Keratinocyte (primary cell): ENCODE measurements at regions not wholly inside any gene's neighbourhood (a gene's known extent, or its start where the extent isn't known, plus 50 kb on each side); places are given as distances from the start of the nearest gene placed in this dataset.

Experiments used
- DNase-seq: peaks from one replicate; pipeline ENCODE4 v3.0.0-alpha.2; 2011; ENCODE audit warnings: low read depth, missing footprints, low spot score
- FAIRE-seq: peaks from 2 replicates; lab custom pipeline; 2011; peaks lifted over from hg19 to GRCh38; lab: Jason Lieb, UNC
- H2AFZ ChIP-seq: 2 replicates; pipeline ENCODE4 v1.6.0; 2012; ENCODE audit warnings: low read length, control low read depth, inconsistent platforms; ENCODE audit not compliant: control insufficient read depth
- H3K27ac ChIP-seq: 2 replicates; pipeline ENCODE4 v1.5.1; 2011; ENCODE audit warnings: low read length; ENCODE audit not compliant: control insufficient read depth, insufficient read depth
- H3K27me3 ChIP-seq: 3 replicates; pipeline ENCODE4 v1.6.0; 2011; ENCODE audit warnings: low read length; ENCODE audit not compliant: control insufficient read depth, insufficient read depth; ENCODE audit errors: extremely low read depth
- H3K36me3 ChIP-seq, 2 experiments: 2 replicates in 1 of 2; 3 replicates in 1 of 2; pipeline ENCODE4 v1.5.1; 2011; ENCODE audit warnings: low read length in 2 of 2, mild to moderate bottlenecking in 1 of 2; ENCODE audit not compliant: control insufficient read depth in 2 of 2, insufficient read depth in 2 of 2; ENCODE audit errors: extremely low read depth in 1 of 2
- H3K4me1 ChIP-seq: 3 replicates; pipeline ENCODE4 v1.5.1; 2011; ENCODE audit warnings: low read length; ENCODE audit not compliant: control insufficient read depth, insufficient read depth; ENCODE audit errors: extremely low read depth
- H3K4me2 ChIP-seq: 3 replicates; pipeline ENCODE4 v1.6.0; 2011; ENCODE audit warnings: low read depth, low read length; ENCODE audit not compliant: control insufficient read depth, insufficient read depth; ENCODE audit errors: extremely low read depth
- H3K4me3 ChIP-seq, 3 experiments: fragments of 200-600 bp in 1 of 3; sonication (generic) in 1 of 3; 2 replicates in 2 of 3; 3 replicates in 1 of 3; pipeline ENCODE4 v1.5.1; 2011 to 2016; ENCODE audit warnings: low read length in 3 of 3, mild to moderate bottlenecking in 3 of 3, control low read depth in 2 of 3, inconsistent platforms in 1 of 3, low read depth in 1 of 3, mixed read lengths in 1 of 3, mixed run types in 1 of 3, moderate library complexity in 1 of 3; ENCODE audit not compliant: control insufficient read depth in 2 of 3, insufficient read depth in 2 of 3; ENCODE audit errors: extremely low read depth in 1 of 3
- H3K79me2 ChIP-seq: 2 replicates; pipeline ENCODE4 v1.6.0; 2012; ENCODE audit warnings: low read length; ENCODE audit not compliant: control insufficient read depth, insufficient read depth
- H3K9ac ChIP-seq: 3 replicates; pipeline ENCODE4 v1.6.0; 2011; ENCODE audit warnings: low read length; ENCODE audit not compliant: control insufficient read depth, insufficient read depth; ENCODE audit errors: extremely low read depth
- H3K9me1 ChIP-seq: 3 replicates; pipeline ENCODE4 v1.6.0; 2011; ENCODE audit warnings: low read length; ENCODE audit not compliant: control insufficient read depth, insufficient read depth; ENCODE audit errors: extremely low read depth
- H3K9me3 ChIP-seq: 2 replicates; pipeline ENCODE4 v1.5.1; 2012; ENCODE audit warnings: low read depth, low read length; ENCODE audit not compliant: control insufficient read depth
- H4K20me1 ChIP-seq: 3 replicates; pipeline ENCODE4 v1.6.0; 2011; ENCODE audit warnings: low read length; ENCODE audit not compliant: control insufficient read depth, insufficient read depth; ENCODE audit errors: extremely low read depth
- EZH2 ChIP-seq: IDR thresholded peaks from one replicate; pipeline ENCODE4 v1.6.1; 2012; ENCODE audit warnings: inconsistent platforms, mild to moderate bottlenecking, low read length, moderate library complexity
- dilution Hi-C: fragments of 300-500 bp; cut with MboI; formaldehyde crosslinking; loops from one replicate; pipeline ENCODE4 v1.7.0; 2020; ENCODE audit warnings: low sequenced_read_pairs; ENCODE audit not compliant: extremely low pct_ligation_motif_present
- TF ChIP-seq, protein P1 (sequence below), 3 experiments: IDR thresholded peaks in 1 of 3; conservative IDR thresholded peaks in 1 of 3; optimal IDR thresholded peaks in 1 of 3; 2 replicates in 2 of 3; 3 replicates in 1 of 3; pipeline versions ENCODE3 to v1.5.1; 2011; ENCODE audit warnings: low read length in 3 of 3, mild to moderate bottlenecking in 3 of 3, moderate library complexity in 2 of 3, control low read depth in 1 of 3, inconsistent platforms in 1 of 3; ENCODE audit not compliant: insufficient read depth in 2 of 3; ENCODE audit errors: extremely low read depth in 1 of 3

DNA sequence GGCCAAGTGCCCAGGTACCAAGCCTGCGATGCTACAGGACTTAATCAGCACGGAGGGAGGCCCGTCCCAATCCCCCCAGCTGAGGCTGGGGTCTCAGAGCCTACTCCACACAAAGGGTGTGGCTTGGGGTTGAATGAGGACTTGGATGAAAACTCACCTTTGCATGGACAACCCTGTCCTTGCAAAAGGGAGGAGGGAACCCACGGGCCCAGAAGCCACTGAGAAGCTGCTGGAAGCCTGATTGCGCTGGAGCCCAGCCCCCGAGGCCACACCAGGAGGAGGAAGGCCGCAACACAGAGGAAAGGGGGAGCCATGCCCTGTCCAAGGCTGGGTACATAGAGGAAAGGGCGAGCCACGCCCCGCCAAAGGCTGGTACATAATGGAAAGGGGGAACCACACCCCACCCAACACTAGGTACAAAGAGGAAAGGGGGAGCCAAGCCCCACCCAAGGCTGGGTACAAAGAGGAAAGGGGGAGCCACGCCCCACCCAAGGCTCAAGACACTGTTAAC is 158.8 kb downstream of the DLL1 start:
- Histone ChIP-seq H3K27ac (no peak overlapping the region), H3K9ac (no peak overlapping the region), H3K9me3 (no peaks in the 10 kb centered on the region), H3K4me3 (no peak overlapping the region), H3K36me3 (no peaks in the 10 kb centered on the region), H4K20me1 (no peaks in the 10 kb centered on the region), H3K27me3 (no peaks in the 10 kb centered on the region), H3K4me1 (peaks cover 8% of the 10 kb centered on the region), H3K79me2 (no peaks in the 10 kb centered on the region), H3K9me1 (no peaks in the 10 kb centered on the region), H3K4me2 (no peak overlapping the region), H2AFZ (no peak overlapping the region)
- dilution Hi-C loops, result loop anchor here (25.0 kb wide), 1 partner anchor 295 kb away; no protein-coding TSS in a partner anchor
- DNase-seq, result no peak
- FAIRE-seq, result no peak
- no peak for TF ChIP-seq EZH2
- TF ChIP-seq, protein P1, sequence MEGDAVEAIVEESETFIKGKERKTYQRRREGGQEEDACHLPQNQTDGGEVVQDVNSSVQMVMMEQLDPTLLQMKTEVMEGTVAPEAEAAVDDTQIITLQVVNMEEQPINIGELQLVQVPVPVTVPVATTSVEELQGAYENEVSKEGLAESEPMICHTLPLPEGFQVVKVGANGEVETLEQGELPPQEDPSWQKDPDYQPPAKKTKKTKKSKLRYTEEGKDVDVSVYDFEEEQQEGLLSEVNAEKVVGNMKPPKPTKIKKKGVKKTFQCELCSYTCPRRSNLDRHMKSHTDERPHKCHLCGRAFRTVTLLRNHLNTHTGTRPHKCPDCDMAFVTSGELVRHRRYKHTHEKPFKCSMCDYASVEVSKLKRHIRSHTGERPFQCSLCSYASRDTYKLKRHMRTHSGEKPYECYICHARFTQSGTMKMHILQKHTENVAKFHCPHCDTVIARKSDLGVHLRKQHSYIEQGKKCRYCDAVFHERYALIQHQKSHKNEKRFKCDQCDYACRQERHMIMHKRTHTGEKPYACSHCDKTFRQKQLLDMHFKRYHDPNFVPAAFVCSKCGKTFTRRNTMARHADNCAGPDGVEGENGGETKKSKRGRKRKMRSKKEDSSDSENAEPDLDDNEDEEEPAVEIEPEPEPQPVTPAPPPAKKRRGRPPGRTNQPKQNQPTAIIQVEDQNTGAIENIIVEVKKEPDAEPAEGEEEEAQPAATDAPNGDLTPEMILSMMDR (optimal IDR thresholded peaks at IDR 0.05 in 1 of 3, IDR thresholded peaks at IDR 0.05 in 1 of 3, conservative IDR thresholded peaks at IDR 0.05 in 1 of 3; ENCODE audit: extremely low read depth in 1 of 3, insufficient read depth in 2 of 3, low read length in 3 of 3), result no peak

DNA sequence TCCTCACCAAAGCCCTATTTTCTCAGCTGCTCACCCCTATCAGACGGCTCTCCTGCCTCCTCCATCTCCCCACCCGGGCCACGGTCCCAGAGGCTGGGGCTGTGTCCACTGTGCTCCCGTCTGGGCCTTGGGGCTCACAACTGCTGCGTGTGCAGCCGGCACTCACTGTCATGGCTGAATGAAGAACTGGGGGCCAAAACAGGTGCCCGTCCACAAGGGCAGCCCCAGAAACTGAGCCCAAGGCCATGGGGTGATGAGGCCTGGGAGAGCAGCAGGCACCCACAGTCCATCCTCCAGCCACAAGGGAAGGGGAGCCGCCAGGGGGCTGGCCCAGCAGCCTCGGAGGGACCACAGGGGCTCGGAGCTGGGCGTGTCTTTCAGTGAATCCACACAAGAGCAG is 159.5 kb downstream of the DLL1 start:
- H3K9me1 ChIP-seq, result no peaks in the 10 kb centered on the region
- no peaks in the 10 kb centered on the region for H4K20me1 ChIP-seq
- TF ChIP-seq, protein P1 (optimal IDR thresholded peaks at IDR 0.05 in 1 of 3, IDR thresholded peaks at IDR 0.05 in 1 of 3, conservative IDR thresholded peaks at IDR 0.05 in 1 of 3; ENCODE audit: extremely low read depth in 1 of 3, insufficient read depth in 2 of 3, low read length in 3 of 3), result no peak
- TF ChIP-seq EZH2, result no peak
- no peaks in the 10 kb centered on the region for H3K36me3 ChIP-seq
- H3K27me3 ChIP-seq, result no peaks in the 10 kb centered on the region
- dilution Hi-C loops, result loop anchor here (25.0 kb wide), 1 partner anchor 294 kb away; no protein-coding TSS in a partner anchor
- H3K9me3 ChIP-seq, result no peaks in the 10 kb centered on the region
- no peak for DNase-seq
- no peak for FAIRE-seq
- peaks cover 8% of the 10 kb centered on the region for H3K4me1 ChIP-seq
- no peak overlapping the region for H2AFZ ChIP-seq
- no peaks in the 10 kb centered on the region for H3K79me2 ChIP-seq
- no peak overlapping the region for H3K4me2 ChIP-seq
- H3K4me3 ChIP-seq, result no peak overlapping the region
- no peak overlapping the region for H3K27ac ChIP-seq
- no peak overlapping the region for H3K9ac ChIP-seq
